GM13976 (cell line): ENCODE measurements at regions not wholly inside any gene's neighbourhood (a gene's known extent, or its start where the extent isn't known, plus 50 kb on each side); places are given as distances from the start of the nearest gene placed in this dataset.

Source experiments
- DNase-seq: peaks from one replicate; pipeline ENCODE4 v3.0.0; 2012; ENCODE audit warnings: low spot score
- CTCF ChIP-seq: IDR thresholded peaks from 2 replicates; pipeline ENCODE4 v1.5.1; 2012; ENCODE audit warnings: borderline replicate concordance, mild to moderate bottlenecking; ENCODE audit not compliant: insufficient read depth; ENCODE audit errors: extremely low read depth, missing control alignments, control extremely low read depth
- in situ Hi-C: fragments of 300-500 bp; cut with MboI; formaldehyde crosslinking; loops from one replicate; pipeline ENCODE4 v1.12.0; 2022; ENCODE audit warnings: low sequenced_read_pairs, mixed read lengths, inconsistent platforms; ENCODE audit not compliant: unreplicated experiment

- in situ Hi-C loops: no loop called here
- no peak for TF ChIP-seq CTCF
- no peak for DNase-seq
Measured at GRCh38 chr11:109349276-109350080, 72.5 kb upstream of the C11orf87 start.

DNA sequence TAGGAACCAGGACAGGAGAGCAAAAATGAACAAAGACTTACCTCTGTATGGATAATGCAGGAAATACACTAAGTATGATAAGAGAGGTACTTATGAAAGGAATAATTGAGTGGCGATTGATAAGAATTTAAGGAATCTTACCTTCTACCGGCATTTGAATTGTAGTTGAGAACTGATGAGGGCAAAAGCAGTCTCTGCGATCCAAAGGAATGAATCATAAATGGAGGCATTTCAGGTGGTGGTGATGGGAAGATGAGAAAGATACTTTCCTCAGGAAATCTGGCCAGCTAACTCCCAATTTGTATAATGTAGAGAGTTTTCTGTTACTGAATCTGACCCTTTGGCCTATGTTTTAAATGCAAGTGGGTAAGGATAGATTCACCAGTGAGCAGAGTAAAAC is 71.9 kb upstream of the C11orf87 start:
- in situ Hi-C loops: no loop called here
- TF ChIP-seq CTCF: no peak

GRCh38 chr11:109362059-109362458 is 59.9 kb upstream of the C11orf87 start:
- in situ Hi-C loops: no loop called here
- no peak for TF ChIP-seq CTCF
- DNase-seq: no peak

More for the DNA sequence above, 71.9 kb upstream of the C11orf87 start:
- no peak for DNase-seq

DNA sequence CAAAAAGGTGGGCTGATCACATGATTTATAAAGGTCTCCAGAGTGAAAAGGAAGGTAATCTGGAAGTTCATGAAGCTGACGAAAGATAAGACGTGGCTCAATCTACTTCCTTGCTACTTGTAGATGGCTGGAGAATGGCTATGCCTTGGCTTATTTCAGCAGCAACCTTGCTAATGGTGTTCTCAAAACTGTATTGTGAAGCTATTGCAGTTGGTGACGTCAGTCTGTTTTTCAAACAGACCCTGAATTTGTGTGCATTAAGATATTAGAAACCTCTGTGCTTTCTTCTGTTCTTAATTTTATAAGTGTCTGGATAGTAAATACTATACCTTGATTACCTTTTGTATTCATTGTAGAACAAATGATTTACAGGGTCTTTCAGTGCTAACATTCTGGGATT is 58.3 kb upstream of the C11orf87 start:
- no peak for TF ChIP-seq CTCF
- no peak for DNase-seq
- in situ Hi-C loops: no loop called here

DNA sequence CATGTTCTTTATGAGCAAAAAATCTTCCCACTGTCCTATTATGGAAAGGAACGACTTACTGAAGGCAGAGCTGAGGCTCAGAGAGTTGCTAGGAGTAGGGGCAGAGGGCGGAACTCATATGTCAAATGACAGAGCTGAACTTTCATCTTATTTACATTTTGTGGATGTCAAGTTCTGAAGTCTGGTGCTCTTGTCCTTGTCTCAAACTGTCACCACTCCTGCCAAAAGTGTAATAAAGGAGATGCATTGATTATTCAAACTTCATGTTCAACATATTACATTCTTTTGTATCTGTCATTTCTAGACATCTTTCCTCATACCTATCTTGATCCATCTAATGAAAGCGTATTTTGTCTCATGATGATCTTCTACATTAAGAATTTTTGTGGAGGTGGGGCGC is 57.1 kb upstream of the C11orf87 start:
- no peak for TF ChIP-seq CTCF
- no peak for DNase-seq
- in situ Hi-C loops: no loop called here

GRCh38 chr11:109371444-109372176 is 50.4 kb upstream of the C11orf87 start:
- no peak for TF ChIP-seq CTCF
- DNase-seq: no peak
- in situ Hi-C loops: no loop called here
